ENCODE measurements at regions not wholly inside any gene's neighbourhood (a gene's known extent, or its start where the extent isn't known, plus 50 kb on each side); places are given as distances from the start of the nearest gene placed in this dataset.
"Not testable (repeated sequence)": the region's sequence is repeated elsewhere in the genome, so short reads cannot be mapped to it uniquely, and the experiment has no call there.

GRCh38 chr17:33925649-33926048, 329.4 kb upstream of the CCL2 start:
- no peaks in the 10 kb centered on the region for H3K4me1 Mint-ChIP-seq (ENCODE audit: low read depth, unreplicated experiment)
- peaks cover 17% of the 10 kb centered on the region for H3K27me3 Mint-ChIP-seq (ENCODE audit: insufficient read depth, unreplicated experiment)
- H3K9me3 Mint-ChIP-seq (ENCODE audit: unreplicated experiment) = no peaks in the 10 kb centered on the region
- no peaks in the 10 kb centered on the region for H3K36me3 Mint-ChIP-seq (ENCODE audit: insufficient read depth, unreplicated experiment)
- Histone ChIP-seq H3K27me3 (replicated peaks; ENCODE audit: control insufficient read depth, insufficient read depth, low read length) (peaks cover 1% of the 10 kb centered on the region), H3K36me3 (ENCODE audit: control insufficient read depth, insufficient read depth, low read length) (no peaks in the 10 kb centered on the region), H3K4me1 (no peaks in the 10 kb centered on the region), H3K4me3 (ENCODE audit: low read depth, low read length) (no peak overlapping the region), H3K9me3 (no peaks in the 10 kb centered on the region)
- intact Hi-C loops (cut with micrococcal nuclease; ENCODE audit: unreplicated experiment) = no loop called here
- ChIA-PET POLR2A (no interaction called here), CTCF (no interaction called here)
- DNase-seq = no peak
- no peak for TF ChIP-seq CTCF (IDR thresholded peaks at IDR 0.05; ENCODE audit: insufficient read depth in 1 of 2, low read depth in 1 of 2, low read length in 1 of 2, severe bottlenecking in 1 of 2, unreplicated experiment in 1 of 2)
- no peak overlapping the region for H3K4me3 Mint-ChIP-seq (ENCODE audit: unreplicated experiment)
- no peak overlapping the region for H3K27ac Mint-ChIP-seq (ENCODE audit: unreplicated experiment)
- no TSS peak for BruUV-seq (replicated peaks)

GRCh38 chr17:33927732-33928133, 327.4 kb upstream of the CCL2 start:
- Mint-ChIP-seq H3K27ac (ENCODE audit: unreplicated experiment) (no peak overlapping the region), H3K36me3 (ENCODE audit: insufficient read depth, unreplicated experiment) (no peaks in the 10 kb centered on the region), H3K4me1 (ENCODE audit: low read depth, unreplicated experiment) (no peaks in the 10 kb centered on the region), H3K27me3 (ENCODE audit: insufficient read depth, unreplicated experiment) (peaks cover 7% of the 10 kb centered on the region), H3K4me3 (ENCODE audit: unreplicated experiment) (no peak overlapping the region), H3K9me3 (ENCODE audit: unreplicated experiment) (no peaks in the 10 kb centered on the region)
- ChIA-PET POLR2A (no interaction called here), CTCF (interaction anchor here (0.6 to 1.1 kb wide), 2 partner anchors 23 to 219 kb away, joined by 3 to 6 read pairs; no protein-coding TSS in a partner anchor)
- H3K4me3 ChIP-seq (ENCODE audit: low read depth, low read length) = no peak overlapping the region
- peaks cover under 1% of the 10 kb centered on the region; the same call in 1 of the 2 replicates for H3K27me3 ChIP-seq (replicated peaks; ENCODE audit: control insufficient read depth, insufficient read depth, low read length)
- H3K36me3 ChIP-seq (ENCODE audit: control insufficient read depth, insufficient read depth, low read length) = no peaks in the 10 kb centered on the region
- no TSS peak for BruUV-seq (replicated peaks)
- 0 out of 2 replicates have a peak, but pooled peaks cover 4% of the 10 kb centered on the region for H3K4me1 ChIP-seq
- peak in 1 of 2 experiments; percentile 16 for TF ChIP-seq CTCF (IDR thresholded peaks at IDR 0.05; ENCODE audit: insufficient read depth in 1 of 2, low read depth in 1 of 2, low read length in 1 of 2, severe bottlenecking in 1 of 2, unreplicated experiment in 1 of 2)
- intact Hi-C loops (cut with micrococcal nuclease; ENCODE audit: unreplicated experiment) = no loop called here
- DNase-seq = no peak
- H3K9me3 ChIP-seq = no peaks in the 10 kb centered on the region

GRCh38 chr17:33929181-33929724, 325.8 kb upstream of the CCL2 start:
- no peak overlapping the region for H3K4me3 Mint-ChIP-seq (ENCODE audit: unreplicated experiment)
- TF ChIP-seq CTCF (IDR thresholded peaks at IDR 0.05; ENCODE audit: insufficient read depth in 1 of 2, low read depth in 1 of 2, low read length in 1 of 2, severe bottlenecking in 1 of 2, unreplicated experiment in 1 of 2) = no peak
- H3K4me1 Mint-ChIP-seq (ENCODE audit: low read depth, unreplicated experiment) = no peaks in the 10 kb centered on the region
- DNase-seq = no peak
- BruUV-seq (replicated peaks) = no TSS peak
- Histone ChIP-seq H3K36me3 (ENCODE audit: control insufficient read depth, insufficient read depth, low read length) (no peaks in the 10 kb centered on the region), H3K9me3 (no peaks in the 10 kb centered on the region), H3K27me3 (replicated peaks; ENCODE audit: control insufficient read depth, insufficient read depth, low read length) (no peaks in the 10 kb centered on the region; the same call in 1 of the 2 replicates), H3K4me3 (ENCODE audit: low read depth, low read length) (no peak overlapping the region), H3K4me1 (0 out of 2 replicates have a peak, but pooled peaks cover 4% of the 10 kb centered on the region)
- intact Hi-C loops (cut with micrococcal nuclease; ENCODE audit: unreplicated experiment) = no loop called here
- H3K36me3 Mint-ChIP-seq (ENCODE audit: insufficient read depth, unreplicated experiment) = no peaks in the 10 kb centered on the region
- no peaks in the 10 kb centered on the region for H3K9me3 Mint-ChIP-seq (ENCODE audit: unreplicated experiment)
- H3K27me3 Mint-ChIP-seq (ENCODE audit: insufficient read depth, unreplicated experiment) = peaks cover 7% of the 10 kb centered on the region
- CTCF ChIA-PET = no interaction called here
- POLR2A ChIA-PET = no interaction called here
- no peak overlapping the region for H3K27ac Mint-ChIP-seq (ENCODE audit: unreplicated experiment)

- H3K4me3 ChIP-seq (ENCODE audit: low read depth, low read length); H3K4me1 Mint-ChIP-seq (ENCODE audit: low read depth, unreplicated experiment); H3K36me3 Mint-ChIP-seq (ENCODE audit: insufficient read depth, unreplicated experiment); CTCF ChIA-PET; intact Hi-C loops (cut with micrococcal nuclease; ENCODE audit: unreplicated experiment); H3K36me3 ChIP-seq (ENCODE audit: control insufficient read depth, insufficient read depth, low read length); H3K4me3 Mint-ChIP-seq (ENCODE audit: unreplicated experiment); H3K27ac Mint-ChIP-seq (ENCODE audit: unreplicated experiment); BruUV-seq (replicated peaks); H3K4me1 ChIP-seq; H3K9me3 Mint-ChIP-seq (ENCODE audit: unreplicated experiment); DNase-seq; H3K9me3 ChIP-seq; POLR2A ChIA-PET; H3K27me3 ChIP-seq (replicated peaks; ENCODE audit: control insufficient read depth, insufficient read depth, low read length): not testable (repeated sequence)
- peaks cover 14% of the 10 kb centered on the region for H3K27me3 Mint-ChIP-seq (ENCODE audit: insufficient read depth, unreplicated experiment)
These were observed 323.8 kb upstream of the CCL2 start for GRCh38 chr17:33931148-33931814.
